ENCODE measurements at regions not wholly inside any gene's neighbourhood (a gene's known extent, or its start where the extent isn't known, plus 50 kb on each side); places are given as distances from the start of the nearest gene placed in this dataset.

GRCh38 chr18:39764873-39765272, 2190.2 kb upstream of the PIK3C3 start:
- TF ChIP-seq NR2F1 (conservative IDR thresholded peaks at IDR 0.05): no peak
- TF ChIP-seq ZSCAN29 (IDR thresholded peaks at IDR 0.05): no peak
- no peak for TF ChIP-seq GABPA (IDR thresholded peaks at IDR 0.05; ENCODE audit: low read depth)
- TF ChIP-seq CTCF (IDR thresholded peaks at IDR 0.05 in 2 of 3, conservative IDR thresholded peaks at IDR 0.05 in 1 of 3; ENCODE audit: control insufficient read depth in 2 of 3, extremely low read depth in 1 of 3, insufficient read depth in 1 of 3, low read depth in 3 of 3, low read length in 3 of 3): no peak
- no peak for TF ChIP-seq POLR2A (IDR thresholded peaks at IDR 0.05; ENCODE audit: low read depth, low read length)
- TF ChIP-seq MTA3 (IDR thresholded peaks at IDR 0.05; ENCODE audit: borderline replicate concordance, low read length): no peak
- no peak for TF ChIP-seq NR2C1 (IDR thresholded peaks at IDR 0.05)
- no peak for TF ChIP-seq ATF2 (IDR thresholded peaks at IDR 0.05; ENCODE audit: low read length)
- TF ChIP-seq NBN (IDR thresholded peaks at IDR 0.05): no peak

All from GM12878 (cell line).